ENCODE measurements at regions not wholly inside any gene's neighbourhood (a gene's known extent, or its start where the extent isn't known, plus 50 kb on each side); places are given as distances from the start of the nearest gene placed in this dataset.

GRCh38 chr1:29467989-29468900, 231.9 kb downstream of the PTPRU start:
- 81 to 91% methylated on average over 4 to 10 of the region's 10 CpGs for WGBS, 2 experiments (ENCODE audit: insufficient coverage in 1 of 2, insufficient read length in 1 of 2)
- peaks cover 36% of the 10 kb centered on the region for H3K4me1 Mint-ChIP-seq

GRCh38 chr1:29466258-29466657, 229.9 kb downstream of the PTPRU start:
- no peak overlapping the region for H3K9ac ChIP-seq (ENCODE audit: extremely low read depth, low read length, poor library complexity, severe bottlenecking)
- DNase-seq: no peak
- Mint-ChIP-seq H3K36me3 (ENCODE audit: low read depth) (no peaks in the 10 kb centered on the region), H3K4me1 (peaks cover 20% of the 10 kb centered on the region), H3K9me3 (peaks cover 26% of the 10 kb centered on the region), H3K4me3 (no peak overlapping the region), H3K27ac (no peak overlapping the region), H3K27me3 (ENCODE audit: insufficient read depth) (peaks cover 4% of the 10 kb centered on the region)
- 88 to 93% methylated on average over 2 to 3 of the region's 3 CpGs for WGBS, 2 experiments (ENCODE audit: insufficient coverage in 1 of 2, insufficient read length in 1 of 2)
- no peaks in the 10 kb centered on the region for H3K27me3 ChIP-seq (ENCODE audit: control insufficient read depth, insufficient read depth, low read length, poor library complexity, severe bottlenecking)
- H3K9me3 ChIP-seq (ENCODE audit: control insufficient read depth, low read length): peaks cover 13% of the 10 kb centered on the region
- no peak overlapping the region for H3K27ac ChIP-seq (ENCODE audit: low read depth, low read length)
- no peak overlapping the region for H3K4me3 ChIP-seq (ENCODE audit: low read length)
- H3K36me3 ChIP-seq (ENCODE audit: control insufficient read depth, insufficient read depth, low read length): no peaks in the 10 kb centered on the region
- no peak for TF ChIP-seq CTCF (conservative IDR thresholded peaks at IDR 0.05)
- peaks cover 7% of the 10 kb centered on the region for H3K4me1 ChIP-seq (ENCODE audit: control insufficient read depth, insufficient read depth, low read length)

More at GRCh38 chr1:29467989-29468900, 231.9 kb downstream of the PTPRU start:
- H3K4me1 ChIP-seq (ENCODE audit: control insufficient read depth, insufficient read depth, low read length): peaks cover 16% of the 10 kb centered on the region
- Mint-ChIP-seq H3K27ac (no peak overlapping the region), H3K27me3 (ENCODE audit: insufficient read depth) (peaks cover 4% of the 10 kb centered on the region), H3K36me3 (ENCODE audit: low read depth) (no peaks in the 10 kb centered on the region), H3K9me3 (peaks cover 26% of the 10 kb centered on the region), H3K4me3 (no peak overlapping the region)
- H3K27ac ChIP-seq (ENCODE audit: low read depth, low read length): no peak overlapping the region
- H3K36me3 ChIP-seq (ENCODE audit: control insufficient read depth, insufficient read depth, low read length): no peaks in the 10 kb centered on the region
- DNase-seq: peak; percentile 16
- H3K4me3 ChIP-seq (ENCODE audit: low read length): no peak overlapping the region
- H3K9me3 ChIP-seq (ENCODE audit: control insufficient read depth, low read length): peaks cover 13% of the 10 kb centered on the region
- no peak overlapping the region for H3K9ac ChIP-seq (ENCODE audit: extremely low read depth, low read length, poor library complexity, severe bottlenecking)
- TF ChIP-seq CTCF (conservative IDR thresholded peaks at IDR 0.05): no peak
- H3K27me3 ChIP-seq (ENCODE audit: control insufficient read depth, insufficient read depth, low read length, poor library complexity, severe bottlenecking): no peaks in the 10 kb centered on the region

GRCh38 chr1:29465755-29466154, 229.4 kb downstream of the PTPRU start:
- H3K9me3 ChIP-seq (ENCODE audit: control insufficient read depth, low read length): peaks cover 13% of the 10 kb centered on the region
- TF ChIP-seq CTCF (conservative IDR thresholded peaks at IDR 0.05): no peak
- H3K4me3 ChIP-seq (ENCODE audit: low read length): no peak overlapping the region
- H3K4me1 ChIP-seq (ENCODE audit: control insufficient read depth, insufficient read depth, low read length): peaks cover 7% of the 10 kb centered on the region
- Mint-ChIP-seq H3K9me3 (peaks cover 26% of the 10 kb centered on the region), H3K27ac (no peak overlapping the region), H3K27me3 (ENCODE audit: insufficient read depth) (peaks cover 4% of the 10 kb centered on the region), H3K36me3 (ENCODE audit: low read depth) (no peaks in the 10 kb centered on the region), H3K4me1 (peaks cover 15% of the 10 kb centered on the region), H3K4me3 (no peak overlapping the region)
- 67 to 69% methylated on average over 2 to 3 of the region's 4 CpGs for WGBS, 2 experiments (ENCODE audit: insufficient coverage in 1 of 2, insufficient read length in 1 of 2)
- no peak overlapping the region for H3K27ac ChIP-seq (ENCODE audit: low read depth, low read length)
- peak; percentile 72 for DNase-seq
- H3K27me3 ChIP-seq (ENCODE audit: control insufficient read depth, insufficient read depth, low read length, poor library complexity, severe bottlenecking): no peaks in the 10 kb centered on the region
- H3K9ac ChIP-seq (ENCODE audit: extremely low read depth, low read length, poor library complexity, severe bottlenecking): no peak overlapping the region
- no peaks in the 10 kb centered on the region for H3K36me3 ChIP-seq (ENCODE audit: control insufficient read depth, insufficient read depth, low read length)

Measured in endodermal cell (in vitro differentiated cells).